OCI-LY3 (cell line): ENCODE measurements at regions not wholly inside any gene's neighbourhood (a gene's known extent, or its start where the extent isn't known, plus 50 kb on each side); places are given as distances from the start of the nearest gene placed in this dataset.
A peak's percentile ranks its signal among the peaks of the same experiment; 100 is the strongest.
"Not testable (repeated sequence)": the region's sequence is repeated elsewhere in the genome, so short reads cannot be mapped to it uniquely, and the experiment has no call there.

ENCODE experiments used
- H2AFZ ChIP-seq: fragments of 200-600, 300-600 bp; shearing (Covaris generic); 2 replicates; pipeline ENCODE4 v1.6.0; 2014; ENCODE audit warnings: antibody characterized with exemption, low read depth, low read length
- H3K27ac ChIP-seq: fragments of 200-600, 300-600 bp; sonication (generic); 2 replicates; pipeline ENCODE4 v1.5.1; 2014; ENCODE audit warnings: mild to moderate bottlenecking, low read length, moderate library complexity, mixed read lengths
- H3K27me3 ChIP-seq: fragments of 200-600, 300-600 bp; sonication (generic); 2 replicates; pipeline ENCODE4 v1.6.1; 2014; ENCODE audit warnings: low read depth, low read length, mixed read lengths
- H3K36me3 ChIP-seq: fragments of 200-600, 300-600 bp; sonication (generic); replicated peaks from 2 replicates; pipeline ENCODE3; 2014; ENCODE audit warnings: low read depth, low read length, mixed read lengths
- H3K4me1 ChIP-seq: fragments of 300-600, 200-600 bp; sonication (generic); 2 replicates; pipeline ENCODE4 v1.6.1; 2014; ENCODE audit warnings: low read length, mixed read lengths
- H3K4me2 ChIP-seq: fragments of 200-600, 300-600 bp; sonication (generic); 2 replicates; pipeline ENCODE4 v1.6.1; 2014; ENCODE audit warnings: low read length, mixed read lengths
- H3K4me3 ChIP-seq: fragments of 300-600, 200-600 bp; sonication (generic); 2 replicates; pipeline ENCODE4 v1.5.1; 2014; ENCODE audit warnings: antibody characterized with exemption, mild to moderate bottlenecking, low read length, moderate library complexity
- H3K79me2 ChIP-seq: fragments of 300-600, 200-600 bp; shearing (Covaris generic); 2 replicates; pipeline ENCODE4 v1.6.1; 2014; ENCODE audit warnings: mild to moderate bottlenecking, low read length, mixed read lengths
- H3K9ac ChIP-seq: fragments of 300-600, 200-600 bp; shearing (Covaris generic); 2 replicates; pipeline ENCODE4 v1.6.0; 2014; ENCODE audit warnings: mild to moderate bottlenecking, low read length, moderate library complexity
- H3K9me3 ChIP-seq: fragments of 200-600, 300-600 bp; shearing (Covaris generic); 2 replicates; pipeline ENCODE4 v1.6.1; 2014; ENCODE audit warnings: low read length, mixed read lengths; ENCODE audit not compliant: insufficient read depth
- H4K20me1 ChIP-seq: fragments of 200-600, 300-600 bp; sonication (generic); 2 replicates; pipeline ENCODE4 v1.6.1; 2016; ENCODE audit warnings: low read length, mixed read lengths; ENCODE audit not compliant: insufficient read depth
- EZH2phosphoT487 ChIP-seq: fragments of 200-600 bp; shearing (Covaris generic); IDR thresholded peaks from 2 replicates; pipeline ENCODE4 v1.6.1; 2018; ENCODE audit warnings: antibody characterized with exemption, mixed run types, low read depth
- TF ChIP-seq, protein P1 (sequence below): fragments of 200-600, 300-600 bp; sonication (generic); IDR thresholded peaks from 2 replicates; pipeline ENCODE4 v1.5.1; 2014; ENCODE audit warnings: antibody characterized with exemption, low read length, low read depth

DNA sequence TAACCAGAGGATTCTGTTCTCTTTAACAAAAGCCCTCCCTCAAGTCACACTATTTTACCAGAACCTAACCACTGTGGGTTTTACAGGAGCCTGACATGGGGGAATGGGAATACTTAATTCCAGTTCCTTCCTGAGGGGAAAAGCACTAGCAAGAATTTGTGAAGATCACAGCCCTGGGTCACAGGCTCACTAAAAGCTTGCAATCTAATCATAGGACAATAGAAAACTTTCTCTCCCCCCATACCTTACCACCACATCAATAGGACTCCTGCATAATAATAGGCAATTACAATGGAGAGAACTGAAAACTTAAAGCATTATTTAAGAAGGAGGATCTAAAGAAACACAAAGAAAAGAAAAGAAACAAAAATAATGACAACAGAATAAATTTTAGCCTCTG, 225.8 kb upstream of the ZNF804A start:
- H3K4me2 ChIP-seq, result no peak overlapping the region; the same call in 1 of the 2 replicates
- H4K20me1 ChIP-seq, result no peaks in the 10 kb centered on the region
- H3K27me3 ChIP-seq, result no peaks in the 10 kb centered on the region
- no peak overlapping the region for H3K9ac ChIP-seq
- H2AFZ ChIP-seq, result no peak overlapping the region
- H3K27ac ChIP-seq, result peak overlapping the region; percentile 90
- H3K9me3 ChIP-seq, result no peaks in the 10 kb centered on the region
- H3K36me3 ChIP-seq, result no peaks in the 10 kb centered on the region
- H3K4me3 ChIP-seq, result no peak overlapping the region
- TF ChIP-seq EZH2phosphoT487, result no peak
- TF ChIP-seq, protein P1, sequence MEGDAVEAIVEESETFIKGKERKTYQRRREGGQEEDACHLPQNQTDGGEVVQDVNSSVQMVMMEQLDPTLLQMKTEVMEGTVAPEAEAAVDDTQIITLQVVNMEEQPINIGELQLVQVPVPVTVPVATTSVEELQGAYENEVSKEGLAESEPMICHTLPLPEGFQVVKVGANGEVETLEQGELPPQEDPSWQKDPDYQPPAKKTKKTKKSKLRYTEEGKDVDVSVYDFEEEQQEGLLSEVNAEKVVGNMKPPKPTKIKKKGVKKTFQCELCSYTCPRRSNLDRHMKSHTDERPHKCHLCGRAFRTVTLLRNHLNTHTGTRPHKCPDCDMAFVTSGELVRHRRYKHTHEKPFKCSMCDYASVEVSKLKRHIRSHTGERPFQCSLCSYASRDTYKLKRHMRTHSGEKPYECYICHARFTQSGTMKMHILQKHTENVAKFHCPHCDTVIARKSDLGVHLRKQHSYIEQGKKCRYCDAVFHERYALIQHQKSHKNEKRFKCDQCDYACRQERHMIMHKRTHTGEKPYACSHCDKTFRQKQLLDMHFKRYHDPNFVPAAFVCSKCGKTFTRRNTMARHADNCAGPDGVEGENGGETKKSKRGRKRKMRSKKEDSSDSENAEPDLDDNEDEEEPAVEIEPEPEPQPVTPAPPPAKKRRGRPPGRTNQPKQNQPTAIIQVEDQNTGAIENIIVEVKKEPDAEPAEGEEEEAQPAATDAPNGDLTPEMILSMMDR, result no peak
- H3K4me1 ChIP-seq, result peaks cover 24% of the 10 kb centered on the region
- H3K79me2 ChIP-seq, result no peaks in the 10 kb centered on the region

DNA sequence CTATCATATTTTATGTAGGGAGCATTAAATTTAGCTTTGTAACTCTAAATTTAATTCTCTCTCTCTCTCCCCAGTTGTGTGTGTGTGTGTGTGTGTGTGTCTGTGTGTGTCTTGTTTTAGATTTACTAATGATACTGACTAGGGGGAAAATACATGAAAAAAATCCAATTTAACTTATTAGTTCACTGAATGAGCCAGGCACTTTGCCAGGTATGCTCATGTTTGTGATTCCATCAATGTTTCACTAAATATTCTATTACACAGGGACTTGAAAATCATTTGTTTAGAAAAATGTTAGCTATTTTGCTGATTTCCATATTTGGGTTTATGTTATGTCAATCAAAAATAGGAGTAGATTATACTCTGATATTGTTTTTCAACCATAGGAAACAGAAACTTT, 203.7 kb upstream of the ZNF804A start:
- H3K36me3 ChIP-seq, result no peaks in the 10 kb centered on the region
- H3K4me3 ChIP-seq, result no peak overlapping the region
- H2AFZ ChIP-seq, result no peak overlapping the region
- no peaks in the 10 kb centered on the region for H4K20me1 ChIP-seq
- H3K4me2 ChIP-seq, result no peak overlapping the region
- no peaks in the 10 kb centered on the region for H3K4me1 ChIP-seq
- H3K79me2 ChIP-seq, result no peaks in the 10 kb centered on the region
- no peak overlapping the region for H3K27ac ChIP-seq
- H3K9ac ChIP-seq, result no peak overlapping the region
- TF ChIP-seq EZH2phosphoT487, result no peak
- TF ChIP-seq, protein P1, result no peak
- H3K9me3 ChIP-seq, result no peaks in the 10 kb centered on the region
- H3K27me3 ChIP-seq, result no peaks in the 10 kb centered on the region

GRCh38 chr2:184402381-184402780, 195.9 kb upstream of the ZNF804A start:
- Histone ChIP-seq H3K9ac (no peak overlapping the region), H2AFZ (no peak overlapping the region), H3K36me3 (no peaks in the 10 kb centered on the region), H3K9me3 (no peaks in the 10 kb centered on the region), H3K27me3 (no peaks in the 10 kb centered on the region), H3K4me2 (no peak overlapping the region), H4K20me1 (no peaks in the 10 kb centered on the region), H3K4me3 (no peak overlapping the region), H3K27ac (no peak overlapping the region), H3K4me1 (no peaks in the 10 kb centered on the region), H3K79me2 (no peaks in the 10 kb centered on the region)
- TF ChIP-seq, protein P1, result no peak
- no peak for TF ChIP-seq EZH2phosphoT487

GRCh38 chr2:184407041-184407630, 191.2 kb upstream of the ZNF804A start:
- H3K4me1 ChIP-seq, H3K27me3 ChIP-seq, H2AFZ ChIP-seq, H3K9me3 ChIP-seq, H3K4me2 ChIP-seq, H3K79me2 ChIP-seq, H3K27ac ChIP-seq, H4K20me1 ChIP-seq, H3K9ac ChIP-seq, H3K36me3 ChIP-seq, H3K4me3 ChIP-seq: not testable (repeated sequence)

DNA sequence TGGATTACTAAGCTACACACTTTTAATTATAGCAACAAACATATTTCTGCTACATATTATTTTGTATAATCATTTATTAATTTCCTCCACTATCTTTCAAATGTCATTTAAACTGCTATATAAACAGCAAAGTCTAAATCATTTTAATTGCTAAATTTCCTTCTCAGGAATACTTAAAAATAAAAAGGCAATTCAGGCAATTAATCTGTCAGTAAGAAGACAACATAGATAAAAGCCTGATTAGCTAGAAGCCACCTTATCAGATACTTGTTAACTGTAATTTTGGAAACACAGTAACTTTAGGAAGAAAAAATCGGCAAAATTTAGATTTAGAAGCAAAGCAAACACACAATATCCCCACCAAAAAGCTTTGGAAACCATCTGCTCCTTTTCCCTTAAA, 188.2 kb upstream of the ZNF804A start:
- H3K36me3 ChIP-seq, result no peaks in the 10 kb centered on the region
- no peak overlapping the region for H3K27ac ChIP-seq
- no peak overlapping the region for H3K4me3 ChIP-seq
- no peak overlapping the region for H3K4me2 ChIP-seq
- no peak overlapping the region for H3K9ac ChIP-seq
- no peak overlapping the region for H2AFZ ChIP-seq
- TF ChIP-seq, protein P1, result no peak
- TF ChIP-seq EZH2phosphoT487, result no peak
- no peaks in the 10 kb centered on the region for H3K79me2 ChIP-seq
- H3K9me3 ChIP-seq, result no peaks in the 10 kb centered on the region
- no peaks in the 10 kb centered on the region for H3K4me1 ChIP-seq
- no peaks in the 10 kb centered on the region for H3K27me3 ChIP-seq
- no peaks in the 10 kb centered on the region for H4K20me1 ChIP-seq
